H1 (cell line): ENCODE measurements at regions not wholly inside any gene's neighbourhood (a gene's known extent, or its start where the extent isn't known, plus 50 kb on each side); places are given as distances from the start of the nearest gene placed in this dataset.

Experiments used
- CTCF ChIA-PET: fragments of 300-600 bp; sonication (Branson Sonifier 250); formaldehyde crosslinking; loops from one replicate; lab custom pipeline; 2021; ENCODE audit not compliant: partially characterized antibody; lab: Charles Lee
- POLR2A ChIA-PET: fragments of 300-600 bp; sonication (Branson Sonifier 250); formaldehyde crosslinking; loops from one replicate; lab custom pipeline; 2021; ENCODE audit warnings: inconsistent platforms; ENCODE audit not compliant: partially characterized antibody; lab: Charles Lee
- DNase-seq, 2 experiments: peaks; one replicate each; pipeline versions ENCODE4 v3.0.0 to v3.0.0-alpha.2; 2010 to 2022; ENCODE audit warnings: low spot score in 2 of 2, low read depth in 1 of 2, mixed read lengths in 1 of 2
- FAIRE-seq: peaks from 2 replicates; lab custom pipeline; 2011; peaks lifted over from hg19 to GRCh38; lab: Jason Lieb, UNC
- H2AFZ ChIP-seq: 2 replicates; pipeline ENCODE4 v1.8.1; 2012; ENCODE audit warnings: low read length, inconsistent platforms
- H2AK5ac ChIP-seq: 2 replicates; pipeline ENCODE4 v1.6.1; 2013; ENCODE audit warnings: low read depth, low read length
- H2BK120ac ChIP-seq: replicated peaks from 2 replicates; pipeline ENCODE3; 2013; ENCODE audit warnings: low read depth, low read length, inconsistent platforms
- H2BK12ac ChIP-seq: 2 replicates; pipeline ENCODE4 v1.6.1; 2013; ENCODE audit warnings: low read depth, low read length
- H2BK15ac ChIP-seq: 2 replicates; pipeline ENCODE4 v1.6.1; 2013; ENCODE audit warnings: low read length
- H2BK20ac ChIP-seq: 2 replicates; pipeline ENCODE4 v1.6.1; 2013; ENCODE audit warnings: low read length
- H2BK5ac ChIP-seq: 2 replicates; pipeline ENCODE4 v1.6.1; 2013; ENCODE audit warnings: low read depth, low read length
- H3K14ac ChIP-seq: 2 replicates; pipeline ENCODE4 v1.6.1; 2013; ENCODE audit warnings: inconsistent platforms; ENCODE audit not compliant: insufficient read length
- H3K18ac ChIP-seq: 2 replicates; pipeline ENCODE4 v1.6.1; 2013; ENCODE audit warnings: low read length; ENCODE audit errors: extremely low read depth
- H3K23ac ChIP-seq: 2 replicates; pipeline ENCODE4 v1.6.1; 2013; ENCODE audit warnings: inconsistent platforms; ENCODE audit not compliant: insufficient read length
- H3K23me2 ChIP-seq: 2 replicates; pipeline ENCODE4 v1.6.1; 2013; ENCODE audit warnings: low read depth, low read length
- H3K27ac ChIP-seq: 2 replicates; pipeline ENCODE4 v1.6.1; 2011; ENCODE audit warnings: low read depth, low read length, inconsistent platforms
- H3K27me3 ChIP-seq, 4 experiments: replicated peaks in 1 of 4; 1 replicate in 1 of 4; 2 replicates in 3 of 4; pipeline versions ENCODE4 v1.6.1 to v1.8.1; 2011 to 2013; ENCODE audit warnings: low read length in 3 of 4, mild to moderate bottlenecking in 3 of 4, inconsistent platforms in 2 of 4, mixed read lengths in 2 of 4, moderate library complexity in 1 of 4; ENCODE audit not compliant: control insufficient read depth in 3 of 4, insufficient read depth in 3 of 4; ENCODE audit errors: extremely low read depth in 1 of 4
- H3K36me3 ChIP-seq, 4 experiments: 2 replicates each; pipeline versions ENCODE4 v1.6.1 to v1.8.1; 2011 to 2013; ENCODE audit warnings: mild to moderate bottlenecking in 4 of 4, low read length in 3 of 4, moderate library complexity in 2 of 4, control low read depth in 1 of 4, inconsistent platforms in 1 of 4; ENCODE audit not compliant: insufficient read depth in 4 of 4, control insufficient read depth in 2 of 4
- H3K4ac ChIP-seq: replicated peaks from 2 replicates; pipeline ENCODE3; 2013; ENCODE audit warnings: low read length, low read depth, mixed read lengths, inconsistent platforms; ENCODE audit not compliant: insufficient read length
- H3K4me1 ChIP-seq, 4 experiments: replicated peaks in 1 of 4; 1 replicate in 1 of 4; 2 replicates in 3 of 4; pipeline versions ENCODE4 v1.6.1 to v1.8.1; 2011 to 2013; ENCODE audit warnings: low read length in 3 of 4, inconsistent platforms in 2 of 4, mixed read lengths in 1 of 4; ENCODE audit not compliant: insufficient read depth in 4 of 4, control insufficient read depth in 3 of 4
- H3K4me2 ChIP-seq, 2 experiments: 2 replicates each; pipeline versions ENCODE4 v1.6.1 to v1.8.1; 2011 to 2013; ENCODE audit warnings: low read depth in 2 of 2, low read length in 2 of 2, control low read depth in 1 of 2, inconsistent platforms in 1 of 2, mild to moderate bottlenecking in 1 of 2; ENCODE audit not compliant: insufficient read depth in 1 of 2
- H3K4me3 ChIP-seq, 4 experiments: fragments of 200-600, 300-600 bp in 1 of 4; sonication (generic), shearing (Covaris generic), sonication (Bioruptor Twin) in 1 of 4; 2 replicates each; pipeline versions ENCODE4 v1.5.1 to v1.8.1; 2011 to 2016; ENCODE audit warnings: low read length in 4 of 4, low read depth in 3 of 4, control low read depth in 2 of 4, inconsistent platforms in 2 of 4, mild to moderate bottlenecking in 2 of 4, mixed read lengths in 1 of 4, moderate library complexity in 1 of 4; ENCODE audit not compliant: insufficient read depth in 2 of 4; ENCODE audit errors: extremely low read depth in 1 of 4
- H3K56ac ChIP-seq: replicated peaks from 2 replicates; pipeline ENCODE3; 2013; ENCODE audit warnings: low read depth, mild to moderate bottlenecking, mixed read lengths, low read length, inconsistent platforms; ENCODE audit not compliant: insufficient read length
- H3K79me1 ChIP-seq: 2 replicates; pipeline ENCODE4 v1.6.1; 2013; ENCODE audit warnings: low read depth, low read length, control low read depth
- H3K79me2 ChIP-seq, 2 experiments: 2 replicates each; pipeline versions ENCODE4 v1.6.1 to v1.8.1; 2012 to 2013; ENCODE audit warnings: low read length in 2 of 2, mild to moderate bottlenecking in 2 of 2, inconsistent platforms in 1 of 2; ENCODE audit not compliant: insufficient read depth in 2 of 2, control insufficient read depth in 1 of 2
- H3K9ac ChIP-seq, 4 experiments: replicated peaks in 1 of 4; 1 replicate in 1 of 4; 2 replicates in 3 of 4; pipeline versions ENCODE4 v1.6.1 to v1.8.1; 2011 to 2013; ENCODE audit warnings: low read depth in 3 of 4, low read length in 3 of 4, control low read depth in 2 of 4, mild to moderate bottlenecking in 2 of 4, moderate library complexity in 2 of 4, inconsistent platforms in 1 of 4; ENCODE audit errors: extremely low read depth in 1 of 4
- H3K9me3 ChIP-seq, 2 experiments: 2 replicates each; pipeline versions ENCODE4 v1.6.1 to v1.8.1; 2012 to 2013; ENCODE audit warnings: mild to moderate bottlenecking in 2 of 2, moderate library complexity in 2 of 2, control low read depth in 1 of 2, inconsistent platforms in 1 of 2, low read depth in 1 of 2, low read length in 1 of 2, mixed read lengths in 1 of 2; ENCODE audit not compliant: insufficient read depth in 2 of 2
- H4K20me1 ChIP-seq, 2 experiments: replicated peaks in 1 of 2; 2 replicates each; pipeline versions ENCODE3 to v1.8.1; 2011 to 2013; ENCODE audit warnings: inconsistent platforms in 2 of 2, low read length in 2 of 2, mild to moderate bottlenecking in 1 of 2; ENCODE audit not compliant: insufficient read depth in 2 of 2, control insufficient read depth in 1 of 2
- H4K5ac ChIP-seq: 2 replicates; pipeline ENCODE4 v1.6.1; 2013; ENCODE audit warnings: low read length, low read depth, mixed read lengths, inconsistent platforms; ENCODE audit not compliant: insufficient read length
- H4K8ac ChIP-seq: 2 replicates; pipeline ENCODE4 v1.8.0; 2013; ENCODE audit warnings: mild to moderate bottlenecking, moderate library complexity, low read length, inconsistent platforms; ENCODE audit not compliant: insufficient read depth; ENCODE audit errors: extremely low read depth
- H4K91ac ChIP-seq: replicated peaks from 2 replicates; pipeline ENCODE3; 2013; ENCODE audit warnings: low read length, mixed read lengths, inconsistent platforms; ENCODE audit not compliant: insufficient read length
- BACH1 ChIP-seq: IDR thresholded peaks from 2 replicates; pipeline ENCODE4 v1.6.1; 2012; ENCODE audit warnings: low read length, improper control_type of control experiment
- CHD1 ChIP-seq: IDR thresholded peaks from 2 replicates; pipeline ENCODE4 v1.6.1; 2012; ENCODE audit warnings: low read depth, low read length, improper control_type of control experiment
- FOSL1 ChIP-seq: IDR thresholded peaks from 2 replicates; pipeline ENCODE4 v1.6.1; 2011; ENCODE audit warnings: mild to moderate bottlenecking, low read depth, low read length, moderate library complexity; ENCODE audit not compliant: insufficient read depth
- SUZ12 ChIP-seq: fragments of 200-600 bp; sonication (generic); IDR thresholded peaks from 2 replicates; pipeline ENCODE4 v1.6.1; 2012; ENCODE audit warnings: mild to moderate bottlenecking, inconsistent platforms, low read length, moderate library complexity, mixed read lengths
- WGBS, 2 experiments: shearing (Covaris generic) in 1 of 2; methylation state at CpG; one replicate each; pipeline versions ENCODE4 v1.1.6 to v1.1.7; 2013 to 2015; ENCODE audit warnings: low lambda C conversion rate in 2 of 2, mixed read lengths in 2 of 2, inconsistent platforms in 1 of 2, low coverage in 1 of 2, missing lambda C conversion rate in 1 of 2; ENCODE audit not compliant: insufficient replicate concordance in 2 of 2, insufficient coverage in 1 of 2, insufficient read length in 1 of 2; ENCODE audit errors: extremely low coverage in 1 of 2, missing lambda C conversion rate in 1 of 2; 5-methylcytosine and 5-hydroxymethylcytosine counted together

- H3K4ac ChIP-seq: no peak overlapping the region
- H3K4me2 ChIP-seq: no peak overlapping the region
- H3K14ac ChIP-seq: no peak overlapping the region
- H4K91ac ChIP-seq: no peak overlapping the region
- H3K23me2 ChIP-seq: no peaks in the 10 kb centered on the region
- no peak overlapping the region for H2AK5ac ChIP-seq
- no peak overlapping the region for H2BK5ac ChIP-seq
- H3K56ac ChIP-seq: no peak overlapping the region
- no peaks in the 10 kb centered on the region for H3K36me3 ChIP-seq
- H3K4me3 ChIP-seq: no peak overlapping the region
- H3K79me1 ChIP-seq: no peaks in the 10 kb centered on the region
- no peaks in the 10 kb centered on the region for H3K27me3 ChIP-seq
- no peak overlapping the region for H3K18ac ChIP-seq
- TF ChIP-seq SUZ12 (no peak), BACH1 (peak; percentile 58), FOSL1 (no peak), CHD1 (no peak)
- H4K20me1 ChIP-seq: no peaks in the 10 kb centered on the region
- no peaks in the 10 kb centered on the region for H3K79me2 ChIP-seq
- FAIRE-seq (no peak), DNase-seq (no peak)
- peaks cover 0 to 4% (median 0%) of the 10 kb centered on the region in 4 experiments; a peak in 2 of 7 replicates for H3K4me1 ChIP-seq
- peaks cover 8 to 10% of the 10 kb centered on the region in 2 experiments for H3K9me3 ChIP-seq
- no peak overlapping the region for H4K8ac ChIP-seq
- ChIA-PET POLR2A (no interaction called here), CTCF (no interaction called here)
- H2BK15ac ChIP-seq: no peak overlapping the region
- no peak overlapping the region for H2BK12ac ChIP-seq
- WGBS, 2 experiments: 82% methylated on average over 3 of the region's 3 CpGs; no CpG with 5 or more reads in 1 of the 2 experiments
- no peak overlapping the region for H2BK120ac ChIP-seq
- no peak overlapping the region for H4K5ac ChIP-seq
- H3K23ac ChIP-seq: no peak overlapping the region
- no peak overlapping the region for H3K9ac ChIP-seq
- no peak overlapping the region for H2AFZ ChIP-seq
- no peak overlapping the region for H3K27ac ChIP-seq
- H2BK20ac ChIP-seq: no peak overlapping the region
These were observed 427.2 kb downstream of the QKI start for GRCh38 chr6:163841733-163842132.
